Pancreas (tissue), 10 donors: ENCODE measurements at regions not wholly inside any gene's neighbourhood (a gene's known extent, or its start where the extent isn't known, plus 50 kb on each side); places are given as distances from the start of the nearest gene placed in this dataset.

Source experiments
- ATAC-seq, 4 donors: fragments of 200-7000 bp; cut with Tn5 transposase; one replicate each; pipeline versions ENCODE4 v1.8.0 to v1.9.1; 2020; ENCODE audit warnings: mild to moderate bottlenecking in 4 of 4, moderate library complexity in 4 of 4
- DNase-seq, 6 donors: peaks; one replicate each; pipeline ENCODE4 v3.0.0-alpha.2; 2020
- FAIRE-seq: peaks from 2 replicates; lab custom pipeline; 2012; peaks lifted over from hg19 to GRCh38; lab: Jason Lieb, UNC
- H3K27ac ChIP-seq, 4 donors: fragments of 200-600 bp; sonication (generic); 1 replicate in 3 of 4; 2 replicates in 1 of 4; pipeline versions ENCODE4 v1.5.0 to v1.8.0; 2020
- H3K27me3 ChIP-seq, 4 donors: fragments of 200-600 bp; one replicate each; pipeline ENCODE4 v1.8.0; 2021
- H3K36me3 ChIP-seq, 3 donors: fragments of 200-600 bp; sonication (generic) in 1 of 3; one replicate each; pipeline versions ENCODE4 v1.5.0 to v1.8.0; 2020 to 2021
- H3K4me1 ChIP-seq, 3 donors: fragments of 200-600 bp; one replicate each; pipeline ENCODE4 v1.8.0; 2021
- H3K4me3 ChIP-seq, 4 donors: fragments of 200-600 bp; sonication (generic) in 2 of 4; one replicate each; pipeline versions ENCODE4 v1.5.0 to v1.8.0; 2020 to 2021
- H3K9me3 ChIP-seq, 4 donors: fragments of 200-600 bp; one replicate each; pipeline ENCODE4 v1.8.0; 2021
- CTCF ChIP-seq, 4 donors: fragments of 200-600 bp; sonication (generic) in 3 of 4; IDR thresholded peaks; one replicate each; pipeline versions ENCODE4 v1.5.0 to v1.8.0; 2021; ENCODE audit warnings: antibody characterized with exemption in 4 of 4
- WGBS, 2 donors: extraction: QIAGEN DNeasy Blood & Tissue Kit; methylation state at CpG; one replicate each; pipeline ENCODE4 v1.1.7; 2013; 5-methylcytosine and 5-hydroxymethylcytosine counted together
- intact Hi-C, 3 donors: fragments of 100-400 bp; cut with DNase I; formaldehyde crosslinking; loops; one replicate each; pipeline versions ENCODE4 v1.11.1 to v1.14.2; 2022
- donor health status: healthy with polysubstance abuse.
- donor health status: DM: no; HTN: no; CAD: no; lungs with moderate emphysema.
- donor health status: DM: no; HTN: no; CAD: no.
- donor health status: control.
- donor health status: control.
- donor health status: Bipolar disorder and iron deficiency.
- donor health status: DM: yes; HTN: yes; CAD: no.
- donor health status: DM: no; HTN: no; CAD: no.
- donor health status: DM: no; HTN: no; CAD: no.
- donor health status: DM: yes; HTN: yes; CAD: no.

DNA sequence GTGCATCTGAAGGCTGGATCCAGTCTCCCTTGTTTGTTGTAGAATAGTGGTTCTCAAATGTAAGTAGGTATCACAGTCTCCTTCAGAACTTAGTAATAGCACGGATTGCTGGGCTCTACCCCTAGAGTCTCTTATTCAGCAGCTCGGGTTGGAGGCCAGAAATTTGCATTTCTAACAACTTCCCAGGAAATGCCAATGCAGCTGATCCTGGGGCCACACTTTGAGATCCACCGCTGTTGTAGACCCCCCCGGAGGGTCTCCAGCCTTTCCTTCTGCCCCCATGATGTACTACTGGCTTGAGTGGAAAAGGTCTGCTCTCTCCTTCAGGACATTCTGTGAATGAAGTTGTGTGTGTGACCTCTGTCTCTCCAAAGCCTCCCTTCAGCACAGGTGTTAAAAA lies 153.8 kb upstream of the CTNNB1 start:
- FAIRE-seq (no peak), DNase-seq (no peak), ATAC-seq (no peak)
- no peaks in the 10 kb centered on the region for H3K4me1 ChIP-seq
- no peaks in the 10 kb centered on the region for H3K9me3 ChIP-seq
- no peaks in the 10 kb centered on the region for H3K36me3 ChIP-seq
- no peak overlapping the region for H3K27ac ChIP-seq
- 77 to 90% methylated on average over 4 of the region's 4 CpGs for WGBS, 2 donors
- H3K4me3 ChIP-seq: no peak overlapping the region
- no peak for TF ChIP-seq CTCF (IDR thresholded peaks at IDR 0.05)
- H3K27me3 ChIP-seq: no peaks in the 10 kb centered on the region
- intact Hi-C loops: no loop called here

GRCh38 chr3:41050144-41050543 lies 149.2 kb upstream of the CTNNB1 start:
- no peak for TF ChIP-seq CTCF (IDR thresholded peaks at IDR 0.05)
- 66 to 86% methylated on average over 4 of the region's 4 CpGs for WGBS, 2 donors
- no peak for DNase-seq
- Histone ChIP-seq H3K4me3 (no peak overlapping the region), H3K36me3 (no peaks in the 10 kb centered on the region), H3K27me3 (no peaks in the 10 kb centered on the region), H3K27ac (no peak overlapping the region), H3K9me3 (no peaks in the 10 kb centered on the region), H3K4me1 (no peaks in the 10 kb centered on the region)
- intact Hi-C loops: no loop called here
- FAIRE-seq: no peak
- ATAC-seq: no peak

- Histone ChIP-seq H3K27me3 (no peaks in the 10 kb centered on the region), H3K9me3 (no peaks in the 10 kb centered on the region), H3K4me3 (no peak overlapping the region), H3K27ac (no peak overlapping the region), H3K36me3 (no peaks in the 10 kb centered on the region), H3K4me1 (no peaks in the 10 kb centered on the region)
- no peak for ATAC-seq
- WGBS, 2 donors: 80 to 85% methylated on average over 2 of the region's 2 CpGs
- intact Hi-C loops: no loop called here
- DNase-seq: no peak
- FAIRE-seq: no peak
- no peak for TF ChIP-seq CTCF (IDR thresholded peaks at IDR 0.05)
Measured at GRCh38 chr3:41053220-41053619, 146.1 kb upstream of the CTNNB1 start.

- TF ChIP-seq CTCF (IDR thresholded peaks at IDR 0.05): no peak
- H3K4me1 ChIP-seq: no peaks in the 10 kb centered on the region
- intact Hi-C loops: no loop called here
- ATAC-seq (no peak), DNase-seq (no peak), FAIRE-seq (no peak)
- no peaks in the 10 kb centered on the region for H3K27me3 ChIP-seq
- no peak overlapping the region for H3K4me3 ChIP-seq
- no peaks in the 10 kb centered on the region for H3K9me3 ChIP-seq
- no peak overlapping the region for H3K27ac ChIP-seq
- 72 to 84% methylated on average over 2 of the region's 2 CpGs for WGBS, 2 donors
- H3K36me3 ChIP-seq: no peaks in the 10 kb centered on the region
Measured at GRCh38 chr3:41060106-41060505, 139.2 kb upstream of the CTNNB1 start.

GRCh38 chr3:41064070-41064469 lies 135.2 kb upstream of the CTNNB1 start:
- Histone ChIP-seq H3K4me1 (no peaks in the 10 kb centered on the region), H3K9me3 (no peaks in the 10 kb centered on the region), H3K36me3 (no peaks in the 10 kb centered on the region), H3K4me3 (no peak overlapping the region), H3K27me3 (no peaks in the 10 kb centered on the region), H3K27ac (no peak overlapping the region)
- 86 to 89% methylated on average over 1 of the region's 1 CpG for WGBS, 2 donors
- ATAC-seq (no peak), DNase-seq (no peak), FAIRE-seq (no peak)
- intact Hi-C loops: no loop called here
- TF ChIP-seq CTCF (IDR thresholded peaks at IDR 0.05): no peak
